ENCODE measurements at regions not wholly inside any gene's neighbourhood (a gene's known extent, or its start where the extent isn't known, plus 50 kb on each side); places are given as distances from the start of the nearest gene placed in this dataset.

GRCh38 chr6:40187535-40188144 is 253.4 kb upstream of the MOCS1 start:
- Histone ChIP-seq H3K27ac (no peak overlapping the region), H3K36me3 (no peaks in the 10 kb centered on the region), H3K27me3 (replicated peaks; ENCODE audit: insufficient read depth) (no peaks in the 10 kb centered on the region), H3K4me3 (no peak overlapping the region), H3K4me1 (replicated peaks) (no peaks in the 10 kb centered on the region), H3K9me3 (no peaks in the 10 kb centered on the region)
- intact Hi-C loops (cut with DNase I), result no loop called here
- DNase-seq (ENCODE audit: low spot score), result no peak
- TF ChIP-seq POLR2A (IDR thresholded peaks at IDR 0.05) (no peak), POLR2AphosphoS5 (IDR thresholded peaks at IDR 0.05) (no peak), CTCF (IDR thresholded peaks at IDR 0.05) (no peak)
- 46% methylated on average over 5 of the region's 5 CpGs for WGBS

- 86% methylated on average over 1 of the region's 1 CpG for WGBS
- H3K4me1 ChIP-seq (replicated peaks), result no peaks in the 10 kb centered on the region
- no peaks in the 10 kb centered on the region for H3K9me3 ChIP-seq
- no peak for DNase-seq (ENCODE audit: low spot score)
- H3K27ac ChIP-seq, result no peak overlapping the region
- TF ChIP-seq CTCF (IDR thresholded peaks at IDR 0.05) (no peak), POLR2A (IDR thresholded peaks at IDR 0.05) (no peak), POLR2AphosphoS5 (IDR thresholded peaks at IDR 0.05) (no peak)
- intact Hi-C loops (cut with DNase I), result no loop called here
- no peaks in the 10 kb centered on the region for H3K36me3 ChIP-seq
- no peak overlapping the region for H3K4me3 ChIP-seq
- no peaks in the 10 kb centered on the region for H3K27me3 ChIP-seq (replicated peaks; ENCODE audit: insufficient read depth)
These were observed 251.2 kb upstream of the MOCS1 start for GRCh38 chr6:40185486-40185885.

GRCh38 chr6:40183902-40184301 is 249.6 kb upstream of the MOCS1 start:
- TF ChIP-seq POLR2A (IDR thresholded peaks at IDR 0.05) (no peak), POLR2AphosphoS5 (IDR thresholded peaks at IDR 0.05) (no peak), CTCF (IDR thresholded peaks at IDR 0.05) (no peak)
- no peak overlapping the region for H3K4me3 ChIP-seq
- 94% methylated on average over 4 of the region's 4 CpGs for WGBS
- no peaks in the 10 kb centered on the region for H3K27me3 ChIP-seq (replicated peaks; ENCODE audit: insufficient read depth)
- intact Hi-C loops (cut with DNase I), result no loop called here
- DNase-seq (ENCODE audit: low spot score), result no peak
- H3K27ac ChIP-seq, result no peak overlapping the region
- no peaks in the 10 kb centered on the region for H3K4me1 ChIP-seq (replicated peaks)
- H3K36me3 ChIP-seq, result no peaks in the 10 kb centered on the region
- H3K9me3 ChIP-seq, result no peaks in the 10 kb centered on the region

- 94% methylated on average over 1 of the region's 1 CpG for WGBS
These were observed 247.1 kb upstream of the MOCS1 start for GRCh38 chr6:40181367-40181766.

More at GRCh38 chr6:40181367-40181766, 247.1 kb upstream of the MOCS1 start:
- H3K4me1 ChIP-seq (replicated peaks), result no peaks in the 10 kb centered on the region
- no peaks in the 10 kb centered on the region for H3K36me3 ChIP-seq
- DNase-seq (ENCODE audit: low spot score), result no peak
- no peak overlapping the region for H3K27ac ChIP-seq
- no peak overlapping the region for H3K4me3 ChIP-seq
- H3K27me3 ChIP-seq (replicated peaks; ENCODE audit: insufficient read depth), result no peaks in the 10 kb centered on the region
- intact Hi-C loops (cut with DNase I), result no loop called here
- H3K9me3 ChIP-seq, result no peaks in the 10 kb centered on the region
- TF ChIP-seq CTCF (IDR thresholded peaks at IDR 0.05), result no peak
- TF ChIP-seq POLR2A (IDR thresholded peaks at IDR 0.05), result no peak
- TF ChIP-seq POLR2AphosphoS5 (IDR thresholded peaks at IDR 0.05), result no peak
